PC-3 (cell line): ENCODE measurements at regions not wholly inside any gene's neighbourhood (a gene's known extent, or its start where the extent isn't known, plus 50 kb on each side); places are given as distances from the start of the nearest gene placed in this dataset.

Experiments used
- EZH2 ChIP-seq: fragments of 300-600 bp; sonication (generic); IDR thresholded peaks from one replicate; pipeline ENCODE4 v1.6.1; 2017; ENCODE audit warnings: antibody characterized with exemption, mild to moderate bottlenecking, low read length; ENCODE audit not compliant: unreplicated experiment
- EZH2phosphoT487 ChIP-seq: fragments of 300-600 bp; sonication (generic); IDR thresholded peaks from 2 replicates; pipeline ENCODE4 v1.6.1; 2018; ENCODE audit warnings: mild to moderate bottlenecking, antibody characterized with exemption, low read length, borderline replicate concordance
- TF ChIP-seq, protein P1 (sequence below): fragments of 300-600 bp; sonication (generic); conservative IDR thresholded peaks from 2 replicates; pipeline ENCODE4 v1.5.1; 2017; ENCODE audit warnings: antibody characterized with exemption, low read depth, mild to moderate bottlenecking, low read length

DNA sequence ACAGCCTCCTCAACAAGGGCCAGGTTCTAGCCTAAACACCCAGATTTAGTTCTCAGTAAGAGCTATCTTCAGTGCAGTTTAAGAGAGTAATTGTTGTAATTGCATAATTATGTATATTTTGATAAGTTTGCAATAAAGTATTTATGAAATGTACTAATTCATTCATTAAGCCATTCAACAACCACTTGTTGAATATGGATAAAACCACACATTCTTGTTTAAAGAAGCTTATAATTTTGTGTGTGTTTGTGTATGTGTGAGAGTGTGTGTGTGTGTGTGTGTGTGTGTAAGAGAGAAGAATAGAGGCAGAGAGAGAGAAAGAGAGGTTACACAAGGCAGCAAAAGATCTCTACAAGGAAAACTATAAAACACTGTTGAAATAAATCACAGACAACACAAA is 115.0 kb upstream of the SLC25A13 start:
- TF ChIP-seq, protein P1, sequence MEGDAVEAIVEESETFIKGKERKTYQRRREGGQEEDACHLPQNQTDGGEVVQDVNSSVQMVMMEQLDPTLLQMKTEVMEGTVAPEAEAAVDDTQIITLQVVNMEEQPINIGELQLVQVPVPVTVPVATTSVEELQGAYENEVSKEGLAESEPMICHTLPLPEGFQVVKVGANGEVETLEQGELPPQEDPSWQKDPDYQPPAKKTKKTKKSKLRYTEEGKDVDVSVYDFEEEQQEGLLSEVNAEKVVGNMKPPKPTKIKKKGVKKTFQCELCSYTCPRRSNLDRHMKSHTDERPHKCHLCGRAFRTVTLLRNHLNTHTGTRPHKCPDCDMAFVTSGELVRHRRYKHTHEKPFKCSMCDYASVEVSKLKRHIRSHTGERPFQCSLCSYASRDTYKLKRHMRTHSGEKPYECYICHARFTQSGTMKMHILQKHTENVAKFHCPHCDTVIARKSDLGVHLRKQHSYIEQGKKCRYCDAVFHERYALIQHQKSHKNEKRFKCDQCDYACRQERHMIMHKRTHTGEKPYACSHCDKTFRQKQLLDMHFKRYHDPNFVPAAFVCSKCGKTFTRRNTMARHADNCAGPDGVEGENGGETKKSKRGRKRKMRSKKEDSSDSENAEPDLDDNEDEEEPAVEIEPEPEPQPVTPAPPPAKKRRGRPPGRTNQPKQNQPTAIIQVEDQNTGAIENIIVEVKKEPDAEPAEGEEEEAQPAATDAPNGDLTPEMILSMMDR: no peak
- TF ChIP-seq EZH2 (no peak), EZH2phosphoT487 (no peak)
